Tibial nerve (tissue), 4 donors: ENCODE measurements at regions not wholly inside any gene's neighbourhood (a gene's known extent, or its start where the extent isn't known, plus 50 kb on each side); places are given as distances from the start of the nearest gene placed in this dataset.
A peak's percentile ranks its signal among the peaks of the same experiment; 100 is the strongest.
"Not testable (repeated sequence)": the region's sequence is repeated elsewhere in the genome, so short reads cannot be mapped to it uniquely, and the experiment has no call there.

Source experiments
- DNase-seq, 2 donors: peaks; one replicate each; pipeline ENCODE4 v3.0.0-alpha.2; 2019; ENCODE audit warnings: low spot score in 2 of 2
- H3K27ac ChIP-seq, 4 donors: fragments of 200-600 bp; sonication (generic) in 3 of 4; one replicate each; pipeline ENCODE4 v1.5.1; 2017 to 2019; ENCODE audit warnings: mild to moderate bottlenecking in 1 of 4
- H3K27me3 ChIP-seq, 2 donors: fragments of 200-600 bp; sonication (generic) in 1 of 2; one replicate each; pipeline versions ENCODE4 v1.5.1 to v1.6.0; 2017 to 2019
- H3K36me3 ChIP-seq, 3 donors: fragments of 200-600 bp; sonication (generic); one replicate each; pipeline ENCODE4 v1.5.1; 2018 to 2019
- H3K4me1 ChIP-seq, 4 donors: fragments of 200-600 bp; sonication (generic) in 3 of 4; one replicate each; pipeline ENCODE4 v1.5.1; 2017 to 2019
- H3K4me3 ChIP-seq, 4 donors: fragments of 200-600 bp; sonication (generic) in 3 of 4; one replicate each; pipeline ENCODE4 v1.5.1; 2017 to 2019; ENCODE audit warnings: mild to moderate bottlenecking in 1 of 4, moderate library complexity in 1 of 4
- H3K9me3 ChIP-seq, 4 donors: fragments of 200-600 bp; sonication (generic) in 3 of 4; one replicate each; pipeline ENCODE4 v1.5.1; 2017 to 2019
- EP300 ChIP-seq, 2 donors: sonication (generic); formaldehyde crosslinking; IDR thresholded peaks; one replicate each; pipeline ENCODE4 v1.6.1; 2017; ENCODE audit warnings: antibody characterized with exemption in 2 of 2, mild to moderate bottlenecking in 1 of 2
- POLR2A ChIP-seq, 2 donors: fragments of 450-650 bp; IDR thresholded peaks; one replicate each; pipeline ENCODE4 v1.6.1; 2017; ENCODE audit warnings: antibody characterized with exemption in 2 of 2, mild to moderate bottlenecking in 2 of 2, moderate library complexity in 2 of 2
- WGBS, 2 donors: methylation state at CpG; one replicate each; pipeline ENCODE4 v1.1.5; 2018; 5-methylcytosine and 5-hydroxymethylcytosine counted together
- TF ChIP-seq, protein P1 (sequence below), 5 experiments: fragments of 200-600 bp in 3 of 5; fragments of 450-650 bp in 2 of 5; sonication (generic) in 3 of 5; IDR thresholded peaks; one replicate each; pipeline ENCODE4 v1.5.1; 2016 to 2019; ENCODE audit warnings: antibody characterized with exemption in 5 of 5, mild to moderate bottlenecking in 3 of 5, moderate library complexity in 2 of 5

- Histone ChIP-seq H3K9me3 (no peaks in the 10 kb centered on the region), H3K27me3 (no peaks in the 10 kb centered on the region), H3K27ac (no peak overlapping the region), H3K4me1 (peaks cover 0 to 14% (median 0%) of the 10 kb centered on the region in 4 donors), H3K36me3 (no peaks in the 10 kb centered on the region), H3K4me3 (no peak overlapping the region)
- no peak for TF ChIP-seq POLR2A (IDR thresholded peaks at IDR 0.05)
- no peak for TF ChIP-seq EP300 (IDR thresholded peaks at IDR 0.05)
- TF ChIP-seq, protein P1, sequence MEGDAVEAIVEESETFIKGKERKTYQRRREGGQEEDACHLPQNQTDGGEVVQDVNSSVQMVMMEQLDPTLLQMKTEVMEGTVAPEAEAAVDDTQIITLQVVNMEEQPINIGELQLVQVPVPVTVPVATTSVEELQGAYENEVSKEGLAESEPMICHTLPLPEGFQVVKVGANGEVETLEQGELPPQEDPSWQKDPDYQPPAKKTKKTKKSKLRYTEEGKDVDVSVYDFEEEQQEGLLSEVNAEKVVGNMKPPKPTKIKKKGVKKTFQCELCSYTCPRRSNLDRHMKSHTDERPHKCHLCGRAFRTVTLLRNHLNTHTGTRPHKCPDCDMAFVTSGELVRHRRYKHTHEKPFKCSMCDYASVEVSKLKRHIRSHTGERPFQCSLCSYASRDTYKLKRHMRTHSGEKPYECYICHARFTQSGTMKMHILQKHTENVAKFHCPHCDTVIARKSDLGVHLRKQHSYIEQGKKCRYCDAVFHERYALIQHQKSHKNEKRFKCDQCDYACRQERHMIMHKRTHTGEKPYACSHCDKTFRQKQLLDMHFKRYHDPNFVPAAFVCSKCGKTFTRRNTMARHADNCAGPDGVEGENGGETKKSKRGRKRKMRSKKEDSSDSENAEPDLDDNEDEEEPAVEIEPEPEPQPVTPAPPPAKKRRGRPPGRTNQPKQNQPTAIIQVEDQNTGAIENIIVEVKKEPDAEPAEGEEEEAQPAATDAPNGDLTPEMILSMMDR (IDR thresholded peaks at IDR 0.05): no peak
- DNase-seq: no peak
- WGBS, 2 donors: 62 to 64% methylated on average over 5 of the region's 5 CpGs
Observed at GRCh38 chr14:22282417-22282816, 306.6 kb downstream of the DAD1 start.

GRCh38 chr14:22281447-22281874 is 307.6 kb downstream of the DAD1 start:
- H3K27ac ChIP-seq, DNase-seq, H3K36me3 ChIP-seq, H3K9me3 ChIP-seq, H3K4me3 ChIP-seq, H3K27me3 ChIP-seq: not testable (repeated sequence)
- WGBS, 2 donors: 25 to 33% methylated on average over 7 of the region's 7 CpGs
- H3K4me1 ChIP-seq: peaks cover 0 to 14% (median 0%) of the 10 kb centered on the region in 4 donors

DNA sequence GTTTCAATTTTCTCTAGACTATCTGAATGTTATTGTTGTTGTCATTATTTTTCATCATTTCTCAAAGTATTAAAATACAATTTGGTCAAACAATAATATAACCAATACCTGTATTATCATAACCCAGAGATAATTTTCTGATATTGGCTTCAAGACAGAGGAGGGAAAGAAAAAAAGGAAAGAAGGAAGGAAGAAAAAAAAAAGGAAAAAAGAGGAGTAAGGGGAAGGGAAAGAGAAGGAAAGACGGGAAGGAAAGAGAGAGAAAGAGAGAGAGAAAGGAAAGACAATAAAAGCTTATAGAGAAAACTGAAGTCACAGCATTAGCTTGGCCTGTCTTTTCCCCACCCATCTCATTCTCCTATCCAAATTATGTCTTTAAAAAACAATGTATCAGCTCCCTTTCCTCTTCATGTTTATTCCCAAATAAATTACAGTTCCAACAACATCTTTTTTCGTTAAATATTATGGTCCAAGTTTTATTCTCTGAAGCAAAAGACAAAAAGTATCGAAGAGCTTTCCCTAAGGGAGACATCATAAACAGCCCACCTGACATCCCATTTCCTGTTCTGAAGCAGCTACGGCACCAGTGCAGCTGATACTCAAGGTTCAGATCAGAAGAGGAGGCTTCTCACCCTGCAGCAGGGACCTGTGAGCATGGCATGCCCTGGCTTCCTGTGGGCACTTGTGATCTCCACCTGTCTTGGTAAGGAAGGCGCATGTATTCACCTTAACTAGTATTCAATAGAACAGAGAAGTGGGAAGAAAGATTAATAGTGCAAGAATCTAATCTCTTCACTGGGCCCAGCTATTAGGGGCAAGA is 308.3 kb downstream of the DAD1 start:
- 63 to 64% methylated on average over 5 of the region's 5 CpGs for WGBS, 2 donors
- no peak for TF ChIP-seq POLR2A (IDR thresholded peaks at IDR 0.05)
- TF ChIP-seq, protein P1 (IDR thresholded peaks at IDR 0.05): no peak
- TF ChIP-seq EP300 (IDR thresholded peaks at IDR 0.05): no peak
- no peak for DNase-seq
- Histone ChIP-seq H3K27ac (no peak overlapping the region), H3K4me3 (no peak overlapping the region), H3K36me3 (no peaks in the 10 kb centered on the region), H3K4me1 (peaks cover 0 to 14% (median 0%) of the 10 kb centered on the region in 4 donors), H3K9me3 (no peaks in the 10 kb centered on the region), H3K27me3 (peaks cover 0 to 6% of the 10 kb centered on the region in 2 donors)

- no peak overlapping the region for H3K4me3 ChIP-seq
- H3K9me3 ChIP-seq: no peaks in the 10 kb centered on the region
- no peak overlapping the region for H3K27ac ChIP-seq
- H3K27me3 ChIP-seq: peaks cover 0 to 6% of the 10 kb centered on the region in 2 donors
- H3K4me1 ChIP-seq: peaks cover 0 to 14% (median 0%) of the 10 kb centered on the region in 4 donors
- 56 to 57% methylated on average over 4 of the region's 4 CpGs for WGBS, 2 donors
- TF ChIP-seq, protein P1 (IDR thresholded peaks at IDR 0.05): peak in 4 of 5 experiments; percentile 8 to 47 (median 38)
- TF ChIP-seq POLR2A (IDR thresholded peaks at IDR 0.05): no peak
- H3K36me3 ChIP-seq: no peaks in the 10 kb centered on the region
- DNase-seq: no peak
Observed at GRCh38 chr14:22276913-22277816, 311.9 kb downstream of the DAD1 start.

DNA sequence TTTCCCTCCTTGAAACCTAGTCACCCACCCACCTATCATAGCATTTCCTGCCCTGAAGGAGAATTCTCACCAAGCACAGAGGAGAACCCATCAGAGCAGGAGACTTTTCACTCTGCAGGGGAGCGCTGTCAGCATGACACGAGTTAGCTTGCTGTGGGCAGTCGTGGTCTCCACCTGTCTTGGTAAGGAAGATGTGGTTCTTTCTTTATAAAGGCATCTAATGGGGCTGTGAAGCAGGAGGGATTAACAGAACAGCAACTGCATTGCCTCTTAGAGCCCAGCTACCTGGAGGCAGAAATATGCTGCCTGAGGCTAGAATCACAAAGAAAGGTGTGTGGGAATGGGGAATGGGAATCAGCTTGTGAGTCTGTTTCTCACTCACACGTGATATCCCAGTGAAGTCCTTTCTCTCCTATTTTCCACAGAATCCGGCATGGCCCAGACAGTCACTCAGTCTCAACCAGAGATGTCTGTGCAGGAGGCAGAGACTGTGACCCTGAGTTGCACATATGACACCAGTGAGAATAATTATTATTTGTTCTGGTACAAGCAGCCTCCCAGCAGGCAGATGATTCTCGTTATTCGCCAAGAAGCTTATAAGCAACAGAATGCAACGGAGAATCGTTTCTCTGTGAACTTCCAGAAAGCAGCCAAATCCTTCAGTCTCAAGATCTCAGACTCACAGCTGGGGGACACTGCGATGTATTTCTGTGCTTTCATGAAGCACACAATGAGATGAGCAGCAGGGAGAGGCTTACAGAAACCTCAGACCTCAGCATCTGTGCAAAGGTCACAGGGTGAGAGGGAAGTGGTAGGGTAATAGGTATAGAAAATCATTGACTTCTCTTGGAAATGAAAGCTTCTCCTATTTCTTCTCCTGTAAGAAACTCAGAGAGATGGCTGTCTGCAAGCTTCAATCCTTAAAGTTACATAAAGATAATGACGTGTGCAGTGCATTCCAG is 316.9 kb downstream of the DAD1 start:
- no peaks in the 10 kb centered on the region for H3K9me3 ChIP-seq
- H3K27ac ChIP-seq: no peak overlapping the region
- no peak overlapping the region for H3K4me3 ChIP-seq
- H3K27me3 ChIP-seq: peaks cover 0 to 6% of the 10 kb centered on the region in 2 donors
- TF ChIP-seq POLR2A (IDR thresholded peaks at IDR 0.05) (no peak), EP300 (IDR thresholded peaks at IDR 0.05) (no peak)
- TF ChIP-seq, protein P1 (IDR thresholded peaks at IDR 0.05): no peak
- H3K36me3 ChIP-seq: no peaks in the 10 kb centered on the region
- DNase-seq: no peak
- WGBS, 2 donors: 53 to 64% methylated on average over 11 of the region's 11 CpGs
- H3K4me1 ChIP-seq: no peaks in the 10 kb centered on the region
